Left lung (tissue), 4 donors: ENCODE measurements at regions not wholly inside any gene's neighbourhood (a gene's known extent, or its start where the extent isn't known, plus 50 kb on each side); places are given as distances from the start of the nearest gene placed in this dataset.

Experiments used
- ATAC-seq: fragments of 200-7000 bp; cut with Tn5 transposase; one replicate; pipeline ENCODE4 v1.9.1; 2020; ENCODE audit warnings: moderate library complexity
- DNase-seq, 4 donors: peaks; one replicate each; pipeline ENCODE4 v3.0.0-alpha.2; 2013 to 2020
- H3K27ac ChIP-seq, 2 donors: fragments of 200-600 bp; sonication (generic) in 1 of 2; one replicate each; pipeline versions ENCODE4 v1.5.0 to v1.8.0; 2020 to 2021
- H3K27me3 ChIP-seq, 2 donors: fragments of 200-600 bp; sonication (generic) in 1 of 2; one replicate each; pipeline versions ENCODE4 v1.5.0 to v1.8.0; 2020 to 2021
- H3K36me3 ChIP-seq, 2 donors: fragments of 200-600 bp; sonication (generic) in 1 of 2; one replicate each; pipeline versions ENCODE4 v1.5.0 to v1.8.0; 2020 to 2021
- H3K4me1 ChIP-seq, 2 donors: fragments of 200-600 bp; one replicate each; pipeline ENCODE4 v1.8.0; 2021
- H3K4me3 ChIP-seq, 2 donors: fragments of 200-600 bp; sonication (generic) in 1 of 2; one replicate each; pipeline versions ENCODE4 v1.5.0 to v1.8.0; 2020 to 2021; ENCODE audit warnings: mild to moderate bottlenecking in 1 of 2
- H3K9me3 ChIP-seq, 2 donors: fragments of 200-600 bp; sonication (generic) in 1 of 2; one replicate each; pipeline versions ENCODE4 v1.5.0 to v1.8.0; 2020 to 2021
- intact Hi-C, 2 donors: fragments of 100-400 bp; cut with DNase I; formaldehyde crosslinking; loops; one replicate each; pipeline versions ENCODE4 v1.11.2 to v1.14.2; 2022
- TF ChIP-seq, protein P1 (sequence below), 2 donors: fragments of 200-600 bp; sonication (generic) in 1 of 2; IDR thresholded peaks; one replicate each; pipeline versions ENCODE4 v1.5.0 to v1.8.0; 2021; ENCODE audit warnings: antibody characterized with exemption in 2 of 2
- donor health status: DM: no; HTN: yes; CAD: no.
- donor health status: DM: no; HTN: no; CAD: no.

DNA sequence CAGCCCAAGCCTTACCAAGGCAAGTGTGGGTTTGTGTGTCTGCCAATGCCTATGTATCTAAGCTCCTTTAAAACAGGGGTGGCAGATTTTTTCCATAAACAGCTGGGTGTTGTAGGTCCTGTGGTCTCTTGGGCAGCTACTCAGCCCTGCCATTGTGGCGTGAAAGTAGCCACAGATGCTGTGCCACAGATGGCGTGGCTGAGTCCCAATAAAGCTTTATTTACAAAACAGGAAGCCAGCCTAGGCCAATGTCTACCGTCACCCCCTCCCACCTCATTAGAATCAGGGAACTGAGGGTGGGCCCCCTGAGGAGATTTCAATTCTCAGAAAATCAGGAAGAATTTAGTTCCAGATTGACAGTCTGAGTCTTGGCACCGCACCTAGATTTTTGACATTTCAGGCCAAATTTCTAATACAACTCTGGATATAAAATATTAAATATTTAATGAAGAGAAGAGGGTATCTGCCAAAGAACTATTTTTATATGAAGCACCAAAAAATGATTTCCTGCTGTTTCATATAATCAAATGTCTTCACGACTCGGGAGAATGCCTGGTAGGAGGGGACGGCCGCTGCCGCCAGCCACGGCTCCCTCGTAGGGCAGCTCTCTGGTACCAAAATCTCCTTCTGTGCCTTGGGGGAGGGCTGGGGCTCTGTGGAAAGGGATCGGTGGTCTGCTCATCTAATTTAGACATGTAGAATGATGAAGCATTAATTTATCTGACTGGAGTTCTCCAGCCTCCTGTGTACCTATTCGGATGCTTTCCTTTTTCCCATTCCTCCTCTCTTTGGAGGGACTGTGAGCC lies 420.9 kb downstream of the IRX2 start:
- H3K27me3 ChIP-seq, result peaks cover 0 to 38% of the 10 kb centered on the region in 2 donors
- DNase-seq (peak in 2 of 4 donors; percentile 36 to 46), ATAC-seq (no peak)
- peaks cover 0 to 5% of the 10 kb centered on the region in 2 donors for H3K9me3 ChIP-seq
- H3K4me3 ChIP-seq, result no peak overlapping the region
- intact Hi-C loops, result no loop called here
- H3K4me1 ChIP-seq, result no peaks in the 10 kb centered on the region
- no peak overlapping the region for H3K27ac ChIP-seq
- H3K36me3 ChIP-seq, result no peaks in the 10 kb centered on the region
- TF ChIP-seq, protein P1, sequence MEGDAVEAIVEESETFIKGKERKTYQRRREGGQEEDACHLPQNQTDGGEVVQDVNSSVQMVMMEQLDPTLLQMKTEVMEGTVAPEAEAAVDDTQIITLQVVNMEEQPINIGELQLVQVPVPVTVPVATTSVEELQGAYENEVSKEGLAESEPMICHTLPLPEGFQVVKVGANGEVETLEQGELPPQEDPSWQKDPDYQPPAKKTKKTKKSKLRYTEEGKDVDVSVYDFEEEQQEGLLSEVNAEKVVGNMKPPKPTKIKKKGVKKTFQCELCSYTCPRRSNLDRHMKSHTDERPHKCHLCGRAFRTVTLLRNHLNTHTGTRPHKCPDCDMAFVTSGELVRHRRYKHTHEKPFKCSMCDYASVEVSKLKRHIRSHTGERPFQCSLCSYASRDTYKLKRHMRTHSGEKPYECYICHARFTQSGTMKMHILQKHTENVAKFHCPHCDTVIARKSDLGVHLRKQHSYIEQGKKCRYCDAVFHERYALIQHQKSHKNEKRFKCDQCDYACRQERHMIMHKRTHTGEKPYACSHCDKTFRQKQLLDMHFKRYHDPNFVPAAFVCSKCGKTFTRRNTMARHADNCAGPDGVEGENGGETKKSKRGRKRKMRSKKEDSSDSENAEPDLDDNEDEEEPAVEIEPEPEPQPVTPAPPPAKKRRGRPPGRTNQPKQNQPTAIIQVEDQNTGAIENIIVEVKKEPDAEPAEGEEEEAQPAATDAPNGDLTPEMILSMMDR (IDR thresholded peaks at IDR 0.05), result no peak

DNA sequence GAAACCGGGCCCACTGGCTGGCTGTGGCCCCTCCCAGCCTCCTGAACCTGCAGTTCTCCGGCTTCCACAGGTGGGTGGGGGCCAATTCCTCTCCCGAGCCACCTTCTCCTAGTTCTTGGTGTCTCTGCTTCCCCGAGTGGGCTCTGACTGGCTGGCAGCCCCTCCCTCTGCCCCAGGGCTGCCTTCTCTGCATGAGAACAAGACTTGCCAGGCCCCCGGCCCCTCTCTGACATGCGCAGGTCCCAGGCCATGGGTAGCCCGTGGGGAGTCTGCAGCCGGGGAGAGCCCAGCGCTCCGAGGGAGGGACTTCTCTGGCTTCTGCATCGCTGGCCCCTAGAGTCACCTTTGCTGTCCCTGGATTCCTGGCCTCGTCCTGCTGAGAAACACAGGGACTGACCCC lies 421.7 kb downstream of the IRX2 start:
- H3K4me3 ChIP-seq, result no peak overlapping the region
- intact Hi-C loops, result no loop called here
- DNase-seq (no peak), ATAC-seq (no peak)
- H3K4me1 ChIP-seq, result no peaks in the 10 kb centered on the region
- H3K27me3 ChIP-seq, result peaks cover 0 to 30% of the 10 kb centered on the region in 2 donors
- peaks cover 0 to 5% of the 10 kb centered on the region in 2 donors for H3K9me3 ChIP-seq
- TF ChIP-seq, protein P1 (IDR thresholded peaks at IDR 0.05), result no peak
- H3K27ac ChIP-seq, result no peak overlapping the region
- no peaks in the 10 kb centered on the region for H3K36me3 ChIP-seq

DNA sequence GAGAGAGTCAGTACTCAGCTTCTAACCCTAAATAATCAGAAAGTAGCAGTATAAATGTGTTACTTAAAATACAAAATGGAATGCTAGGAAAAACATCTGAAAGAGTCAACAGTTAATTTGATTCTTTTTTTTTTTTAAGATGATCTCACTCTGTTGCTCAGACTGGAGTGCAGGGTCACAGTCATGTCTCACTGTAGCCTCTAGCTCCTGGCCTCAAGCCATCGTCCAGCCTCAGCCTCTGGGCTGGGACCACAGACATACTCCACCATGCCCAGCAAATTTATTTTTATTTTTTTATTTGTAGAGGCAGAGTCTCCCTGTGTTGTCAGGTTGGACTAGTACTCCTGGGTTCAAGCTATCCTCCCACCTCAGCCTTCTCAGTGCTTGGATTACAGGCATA lies 424.9 kb downstream of the IRX2 start:
- peaks cover 0 to 13% of the 10 kb centered on the region in 2 donors for H3K27me3 ChIP-seq
- DNase-seq (no peak), ATAC-seq (no peak)
- no peak overlapping the region for H3K27ac ChIP-seq
- H3K9me3 ChIP-seq, result peaks cover 0 to 3% of the 10 kb centered on the region in 2 donors
- H3K4me3 ChIP-seq, result no peak overlapping the region
- H3K4me1 ChIP-seq, result no peaks in the 10 kb centered on the region
- no peaks in the 10 kb centered on the region for H3K36me3 ChIP-seq
- TF ChIP-seq, protein P1 (IDR thresholded peaks at IDR 0.05), result no peak
- intact Hi-C loops, result no loop called here

DNA sequence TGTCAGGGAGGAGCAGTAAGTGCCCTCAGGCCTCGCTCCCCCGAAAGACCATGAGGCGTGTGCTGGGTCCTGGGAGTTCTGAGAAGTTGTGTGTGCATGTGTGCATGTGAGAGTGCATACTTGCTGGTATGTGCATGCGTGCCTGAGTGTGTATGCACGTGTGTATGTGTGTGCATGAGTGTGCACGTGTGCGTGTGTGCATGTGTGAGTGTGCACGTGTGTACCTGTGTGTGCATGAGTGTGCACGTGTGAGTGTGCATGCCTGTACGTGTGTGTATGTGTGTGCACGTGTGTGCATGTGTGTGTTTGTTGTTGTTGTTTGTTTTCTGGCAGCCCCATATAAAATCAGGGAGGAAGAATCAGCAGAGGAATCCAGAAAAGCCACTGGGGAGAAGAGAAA lies 426.7 kb downstream of the IRX2 start:
- TF ChIP-seq, protein P1 (IDR thresholded peaks at IDR 0.05), result no peak
- peaks cover 0 to 12% of the 10 kb centered on the region in 2 donors for H3K27me3 ChIP-seq
- no peaks in the 10 kb centered on the region for H3K4me1 ChIP-seq
- ATAC-seq (no peak), DNase-seq (no peak)
- no peak overlapping the region for H3K4me3 ChIP-seq
- H3K27ac ChIP-seq, result no peak overlapping the region
- H3K36me3 ChIP-seq, result no peaks in the 10 kb centered on the region
- intact Hi-C loops, result no loop called here
- peaks cover 0 to 5% of the 10 kb centered on the region in 2 donors for H3K9me3 ChIP-seq

DNA sequence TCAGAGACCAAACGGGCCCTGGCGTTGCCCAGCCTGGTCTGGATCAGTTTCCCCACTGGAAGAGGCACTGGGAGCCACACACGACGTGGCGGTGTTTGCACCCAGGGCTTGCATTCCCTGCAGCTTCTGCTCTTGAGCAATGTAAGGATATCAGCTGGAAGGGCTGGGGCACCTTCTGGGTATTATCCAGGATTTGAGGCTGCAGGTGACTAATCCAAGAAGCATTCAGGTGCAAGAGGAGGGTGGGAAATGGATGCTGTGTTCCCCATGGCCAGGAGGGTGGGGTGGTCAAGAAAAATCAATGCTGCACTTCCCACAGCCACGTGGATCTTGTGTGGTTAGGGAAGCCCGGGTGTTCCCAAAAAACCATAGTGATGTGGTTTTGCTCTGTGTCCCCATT lies 430.9 kb downstream of the IRX2 start:
- ATAC-seq (no peak), DNase-seq (no peak)
- Histone ChIP-seq H3K9me3 (peaks cover 0 to 9% of the 10 kb centered on the region in 2 donors), H3K36me3 (no peaks in the 10 kb centered on the region), H3K27me3 (peaks cover 0 to 3% of the 10 kb centered on the region in 2 donors), H3K4me1 (no peaks in the 10 kb centered on the region), H3K27ac (no peak overlapping the region), H3K4me3 (no peak overlapping the region)
- TF ChIP-seq, protein P1 (IDR thresholded peaks at IDR 0.05), result no peak
- intact Hi-C loops, result no loop called here
